ENCODE measurements at regions not wholly inside any gene's neighbourhood (a gene's known extent, or its start where the extent isn't known, plus 50 kb on each side); places are given as distances from the start of the nearest gene placed in this dataset.
"Not testable (repeated sequence)": the region's sequence is repeated elsewhere in the genome, so short reads cannot be mapped to it uniquely, and the experiment has no call there.

GRCh38 chr5:145652700-145653099 lies 182.4 kb downstream of the PRELID2 start:
- not testable (repeated sequence) for DNase-seq

- not testable (repeated sequence) for DNase-seq
Observed at GRCh38 chr5:145647137-145647536, 188.0 kb downstream of the PRELID2 start.

GRCh38 chr5:145643214-145643613 lies 191.9 kb downstream of the PRELID2 start:
- DNase-seq = not testable (repeated sequence)

GRCh38 chr5:145637396-145637795 lies 197.7 kb downstream of the PRELID2 start:
- no peak for DNase-seq

- DNase-seq = no peak
Observed at GRCh38 chr5:145636371-145636770, 198.8 kb downstream of the PRELID2 start.

GRCh38 chr5:145633474-145633873 lies 201.7 kb downstream of the PRELID2 start:
- no peak for DNase-seq

GRCh38 chr5:145632701-145633100 lies 202.4 kb downstream of the PRELID2 start:
- no peak for DNase-seq

- DNase-seq = no peak
Observed at GRCh38 chr5:145629047-145629446, 206.1 kb downstream of the PRELID2 start.

GRCh38 chr5:145628525-145628924 lies 206.6 kb downstream of the PRELID2 start:
- DNase-seq = no peak

- DNase-seq = no peak
Observed at GRCh38 chr5:145619806-145620310, 215.3 kb downstream of the PRELID2 start.

GRCh38 chr5:145616739-145617138 lies 218.4 kb downstream of the PRELID2 start:
- DNase-seq = not testable (repeated sequence)

- DNase-seq = no peak
Observed at GRCh38 chr5:145598983-145599382, 236.2 kb downstream of the PRELID2 start.

GRCh38 chr5:145598184-145598583 lies 237.0 kb downstream of the PRELID2 start:
- DNase-seq = no peak

GRCh38 chr5:145591578-145591977 lies 243.6 kb downstream of the PRELID2 start:
- DNase-seq = no peak

GRCh38 chr5:145589063-145589462 lies 246.1 kb downstream of the PRELID2 start:
- no peak for DNase-seq

GRCh38 chr5:145588558-145588957 lies 246.6 kb downstream of the PRELID2 start:
- DNase-seq = no peak

GRCh38 chr5:145588113-145588512 lies 247.0 kb downstream of the PRELID2 start:
- DNase-seq = no peak

GRCh38 chr5:145587710-145588109 lies 247.4 kb downstream of the PRELID2 start:
- DNase-seq = no peak

GRCh38 chr5:145587308-145587672 lies 247.9 kb downstream of the PRELID2 start:
- no peak for DNase-seq

GRCh38 chr5:145586661-145587307 lies 248.4 kb downstream of the PRELID2 start:
- DNase-seq = no peak

- no peak for DNase-seq
Observed at GRCh38 chr5:145585443-145586148, 249.5 kb downstream of the PRELID2 start.

GRCh38 chr5:145579301-145579700 lies 255.8 kb downstream of the PRELID2 start:
- no peak for DNase-seq

GRCh38 chr5:145574889-145575573 lies 260.1 kb downstream of the PRELID2 start:
- DNase-seq = no peak

GRCh38 chr5:145568581-145568980 lies 266.6 kb downstream of the PRELID2 start:
- no peak for DNase-seq

Measured in NCI-H82 (cell line).